ENCODE measurements at regions not wholly inside any gene's neighbourhood (a gene's known extent, or its start where the extent isn't known, plus 50 kb on each side); places are given as distances from the start of the nearest gene placed in this dataset.
A peak's percentile ranks its signal among the peaks of the same experiment; 100 is the strongest.

- DNase-seq (ENCODE audit: low spot score) = peak; percentile 97
These were observed 331.5 kb downstream of the HRH4 start for GRCh38 chr18:24791751-24792545.

DNA sequence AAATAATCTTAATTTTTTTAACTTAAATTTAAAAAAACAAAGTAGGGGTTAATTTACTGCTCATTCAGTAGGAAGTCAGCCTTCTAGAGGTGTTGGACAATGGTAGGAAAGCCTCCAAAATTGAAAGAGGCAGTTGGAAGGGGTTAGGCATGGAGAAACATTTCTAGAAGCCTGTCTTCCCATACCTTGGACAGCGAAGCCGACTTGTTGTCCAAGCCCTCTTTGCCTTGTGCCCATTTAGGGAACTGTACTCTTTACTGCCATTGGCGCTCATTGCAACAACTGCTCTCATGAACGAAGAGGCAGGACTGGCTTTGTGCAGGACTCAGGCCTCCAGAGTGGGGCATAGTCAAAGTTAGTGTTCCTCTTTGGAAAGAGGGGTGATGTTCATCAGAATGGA, 333.3 kb downstream of the HRH4 start:
- no peak for DNase-seq (ENCODE audit: low spot score)

GRCh38 chr18:24795129-24795528, 334.7 kb downstream of the HRH4 start:
- DNase-seq (ENCODE audit: low spot score) = no peak

GRCh38 chr18:24797981-24798380, 337.5 kb downstream of the HRH4 start:
- no peak for DNase-seq (ENCODE audit: low spot score)

GRCh38 chr18:24799176-24799575, 338.7 kb downstream of the HRH4 start:
- no peak for DNase-seq (ENCODE audit: low spot score)

DNA sequence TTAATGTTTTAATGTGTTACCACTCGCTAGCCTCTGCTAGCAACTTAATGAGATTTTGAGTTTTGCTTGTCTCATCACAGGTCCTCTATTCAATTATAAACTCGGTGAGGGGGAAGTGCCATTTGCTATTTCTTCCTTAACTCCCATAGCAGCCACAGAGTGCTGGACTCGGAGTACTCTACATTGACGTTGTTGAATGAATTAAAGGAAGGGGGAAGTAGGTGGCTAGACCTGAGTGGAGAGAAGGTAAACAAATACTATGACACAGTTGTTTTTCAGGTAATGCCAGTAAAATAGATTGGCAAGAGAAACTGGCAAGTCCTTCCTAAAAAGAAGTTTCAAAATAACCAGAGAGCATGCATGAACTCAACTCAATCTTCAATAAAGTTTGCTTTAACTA, 339.3 kb downstream of the HRH4 start:
- no peak for DNase-seq (ENCODE audit: low spot score)

GRCh38 chr18:24801001-24801400, 340.6 kb downstream of the HRH4 start:
- DNase-seq (ENCODE audit: low spot score) = no peak

DNA sequence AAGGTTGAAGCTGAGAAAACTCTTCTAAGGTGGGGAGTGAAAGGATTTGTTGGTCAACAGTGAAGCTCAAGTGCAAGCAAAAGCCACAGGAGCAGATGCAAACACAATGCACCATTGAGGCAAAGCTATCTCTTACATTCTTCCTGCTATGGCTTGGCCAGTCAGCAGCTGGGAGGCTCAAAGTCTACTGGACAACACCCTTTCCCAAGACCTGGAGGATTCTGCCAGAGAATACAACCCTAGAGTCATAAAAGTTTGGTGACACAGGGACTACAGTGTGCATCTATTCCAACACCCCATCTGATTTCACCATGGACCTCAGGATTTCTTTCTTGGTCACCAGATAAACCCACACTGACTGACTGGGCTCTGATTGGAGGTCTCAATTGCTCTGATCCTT, 342.0 kb downstream of the HRH4 start:
- no peak for DNase-seq (ENCODE audit: low spot score)

- DNase-seq (ENCODE audit: low spot score) = no peak
These were observed 344.7 kb downstream of the HRH4 start for GRCh38 chr18:24805156-24805555.

GRCh38 chr18:24809173-24809950, 348.9 kb downstream of the HRH4 start:
- no peak for DNase-seq (ENCODE audit: low spot score)

GRCh38 chr18:24810561-24811305, 350.3 kb downstream of the HRH4 start:
- DNase-seq (ENCODE audit: low spot score) = no peak

- DNase-seq (ENCODE audit: low spot score) = no peak
These were observed 351.7 kb downstream of the HRH4 start for GRCh38 chr18:24811950-24812681.

GRCh38 chr18:24814521-24814920, 354.1 kb downstream of the HRH4 start:
- DNase-seq (ENCODE audit: low spot score) = no peak

- no peak for DNase-seq (ENCODE audit: low spot score)
These were observed 356.7 kb downstream of the HRH4 start for GRCh38 chr18:24817150-24817549.

- DNase-seq (ENCODE audit: low spot score) = peak; percentile 62
These were observed 357.3 kb downstream of the HRH4 start for GRCh38 chr18:24817587-24818371.

GRCh38 chr18:24818441-24818840, 358.0 kb downstream of the HRH4 start:
- peak; percentile 99 for DNase-seq (ENCODE audit: low spot score)

- DNase-seq (ENCODE audit: low spot score) = peak; percentile 97
These were observed 358.9 kb downstream of the HRH4 start for GRCh38 chr18:24819141-24819890.

DNA sequence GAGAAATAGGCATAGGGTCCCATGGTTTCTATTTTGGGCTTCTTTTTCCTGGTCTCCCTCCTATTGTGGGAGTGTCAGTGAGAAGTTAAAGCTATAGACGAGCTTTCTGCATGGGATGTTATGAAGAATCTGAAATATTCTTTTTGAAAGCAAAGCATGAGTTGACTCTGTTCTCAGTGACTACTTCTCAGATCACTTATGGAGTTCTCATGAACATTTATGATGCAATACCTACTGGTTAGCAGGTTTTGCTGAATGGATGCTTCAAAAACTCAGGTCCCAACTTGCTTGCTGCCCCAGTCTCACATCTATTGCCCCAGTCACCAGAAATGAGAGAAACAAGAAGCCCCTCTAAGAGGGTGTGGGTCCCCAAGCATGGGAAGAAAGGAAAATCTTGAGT, 365.0 kb downstream of the HRH4 start:
- no peak for DNase-seq (ENCODE audit: low spot score)

GRCh38 chr18:24826605-24827004, 366.2 kb downstream of the HRH4 start:
- DNase-seq (ENCODE audit: low spot score) = no peak

DNA sequence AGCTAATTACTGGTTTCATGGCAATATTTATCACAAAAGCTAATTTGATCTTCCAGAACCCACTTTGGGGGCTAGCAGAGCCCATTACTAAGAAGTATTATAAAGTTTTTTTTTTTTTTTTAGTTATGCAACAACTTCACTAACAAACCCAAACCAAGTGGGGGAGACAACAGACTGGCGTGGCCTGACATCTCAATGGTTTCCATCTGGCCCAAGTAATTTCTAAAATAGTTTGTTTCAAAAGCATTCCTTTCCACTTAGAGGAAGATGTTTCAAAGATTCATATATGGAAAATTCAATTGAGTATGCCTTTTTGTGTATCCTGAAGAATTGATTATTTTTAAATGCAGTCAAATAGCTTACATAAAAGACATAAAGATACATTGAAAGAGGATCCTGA, 367.1 kb downstream of the HRH4 start:
- DNase-seq (ENCODE audit: low spot score) = no peak

Data from cerebellar cortex (tissue), 1 donor.